Activated CD4-positive, alpha-beta memory T cell treated with anti-CD3 and anti-CD28 coated beads for 36 hours (primary cell): ENCODE measurements at regions not wholly inside any gene's neighbourhood (a gene's known extent, or its start where the extent isn't known, plus 50 kb on each side); places are given as distances from the start of the nearest gene placed in this dataset.

Experiments
- CTCF ChIA-PET: fragments of 350-600 bp; sonication (Branson Sonifier 250); formaldehyde crosslinking; loops from one replicate; lab custom pipeline; 2021; ENCODE audit warnings: antibody characterized with exemption, inconsistent platforms; lab: Charles Lee
- POLR2A ChIA-PET: fragments of 350-600 bp; sonication (Branson Sonifier 250); formaldehyde crosslinking; loops from one replicate; lab custom pipeline; 2021; ENCODE audit warnings: antibody characterized with exemption; lab: Charles Lee
- DNase-seq: peaks from one replicate; pipeline ENCODE4 v3.0.0-alpha.2; 2020
- H3K27ac Mint-ChIP-seq: one replicate; pipeline ENCODE4 v1.8.0; 2021; ENCODE audit warnings: mixed read lengths
- H3K27me3 Mint-ChIP-seq: one replicate; pipeline ENCODE4 v1.8.0; 2021; ENCODE audit warnings: mixed read lengths
- H3K36me3 Mint-ChIP-seq: one replicate; pipeline ENCODE4 v1.8.0; 2021; ENCODE audit warnings: mixed read lengths
- H3K4me1 Mint-ChIP-seq: one replicate; pipeline ENCODE4 v1.8.0; 2021; ENCODE audit warnings: low read depth, mixed read lengths
- H3K4me3 Mint-ChIP-seq: one replicate; pipeline ENCODE4 v1.8.0; 2021; ENCODE audit warnings: mild to moderate bottlenecking, mixed read lengths
- H3K9me3 Mint-ChIP-seq: one replicate; pipeline ENCODE4 v1.8.0; 2021; ENCODE audit warnings: mixed read lengths
- intact Hi-C: fragments of 100-400 bp; cut with micrococcal nuclease; formaldehyde crosslinking; loops from one replicate; pipeline ENCODE4 v1.15.1; 2023

DNA sequence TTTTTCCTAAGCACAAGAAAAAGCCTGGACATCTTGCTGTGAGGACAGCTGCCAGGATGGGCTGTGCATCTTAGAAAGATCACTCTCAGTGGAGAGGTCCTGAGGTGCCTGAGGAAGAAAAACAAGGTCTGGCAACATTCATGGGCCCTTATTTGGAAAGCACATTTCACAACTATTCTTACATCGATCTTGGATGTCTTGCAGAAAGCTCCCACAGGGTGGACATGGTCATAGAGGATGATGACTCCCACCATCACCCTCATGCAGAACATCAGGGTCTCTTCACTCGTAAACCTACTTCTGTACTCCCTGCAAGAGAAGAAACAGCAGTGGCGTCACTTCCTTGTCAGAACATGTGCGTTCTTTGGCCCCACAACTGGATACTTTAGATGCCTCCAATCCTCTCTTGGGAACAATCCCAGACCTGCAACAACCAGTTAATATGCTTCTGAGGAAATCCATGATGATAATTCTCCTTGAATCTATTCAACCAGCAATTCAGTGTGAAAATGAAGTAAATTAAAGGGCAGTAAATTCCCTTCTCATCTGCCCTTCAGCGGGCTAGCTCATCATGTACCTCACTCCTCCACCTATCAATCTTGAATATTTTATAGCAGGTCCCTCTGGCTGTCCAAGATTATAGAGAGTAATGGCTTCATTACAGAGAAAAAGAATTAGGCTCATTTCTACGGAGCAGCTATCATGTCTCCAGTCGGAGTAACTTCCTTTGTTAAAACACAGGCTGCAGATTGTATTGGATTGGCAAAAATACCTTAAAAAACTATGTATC lies 106.2 kb downstream of the CYRIA start:
- DNase-seq = no peak
- Mint-ChIP-seq H3K27ac (no peak overlapping the region), H3K27me3 (no peaks in the 10 kb centered on the region), H3K9me3 (no peaks in the 10 kb centered on the region), H3K4me1 (no peaks in the 10 kb centered on the region), H3K36me3 (no peaks in the 10 kb centered on the region), H3K4me3 (no peak overlapping the region)
- ChIA-PET POLR2A (no interaction called here), CTCF (no interaction called here)
- intact Hi-C loops = no loop called here

DNA sequence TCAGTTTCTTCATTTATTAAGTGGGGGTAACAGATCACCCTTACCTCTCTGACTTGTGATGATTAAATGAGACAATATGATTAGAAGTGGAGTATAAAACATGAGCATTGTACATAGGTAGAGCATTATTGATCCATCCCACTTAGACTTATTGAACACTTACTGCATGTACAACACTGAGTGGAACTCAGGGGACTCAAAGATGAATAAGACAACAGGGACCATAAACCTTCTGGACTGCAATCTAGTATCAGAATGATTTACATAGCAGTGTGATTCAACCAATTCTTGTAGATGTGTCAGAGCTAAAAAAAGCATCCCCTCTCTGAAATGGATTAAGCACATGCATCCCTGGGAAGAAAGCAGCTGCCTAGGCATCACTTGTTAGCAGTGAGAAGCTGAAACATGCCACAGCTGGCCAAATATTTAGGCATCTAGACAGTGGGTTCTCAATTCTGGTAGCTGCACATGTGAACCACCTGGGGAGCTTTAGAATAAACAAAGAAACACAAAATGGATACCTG lies 111.5 kb downstream of the CYRIA start:
- Mint-ChIP-seq H3K36me3 (no peaks in the 10 kb centered on the region), H3K9me3 (no peaks in the 10 kb centered on the region), H3K4me3 (no peak overlapping the region), H3K27ac (no peak overlapping the region), H3K27me3 (no peaks in the 10 kb centered on the region), H3K4me1 (no peaks in the 10 kb centered on the region)
- DNase-seq = no peak
- intact Hi-C loops = no loop called here
- ChIA-PET CTCF (interaction anchor here (1.3 kb wide), 1 partner anchor 54 kb away, joined by 6 read pairs; no protein-coding TSS in a partner anchor), POLR2A (no interaction called here)

DNA sequence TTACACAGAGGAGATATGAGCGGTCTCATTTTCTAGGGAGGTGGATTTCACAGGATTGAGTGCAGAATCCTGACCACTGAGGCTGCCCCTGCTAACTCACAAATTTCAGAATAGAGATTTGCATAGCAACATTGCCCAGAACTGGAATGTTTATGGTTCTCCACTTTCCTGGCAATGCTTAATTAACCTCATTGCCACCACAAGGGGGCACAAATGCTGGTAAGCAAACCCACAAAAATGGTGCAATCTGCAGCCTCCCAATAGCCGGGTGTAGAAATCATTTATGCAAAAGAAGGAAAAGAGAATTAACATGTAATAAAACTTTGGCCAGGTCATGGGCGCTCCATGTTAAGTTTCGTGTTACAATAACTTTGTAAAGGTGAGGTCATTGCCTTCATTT lies 112.4 kb downstream of the CYRIA start:
- no peaks in the 10 kb centered on the region for H3K36me3 Mint-ChIP-seq
- H3K4me1 Mint-ChIP-seq = no peaks in the 10 kb centered on the region
- H3K4me3 Mint-ChIP-seq = no peak overlapping the region
- no peaks in the 10 kb centered on the region for H3K27me3 Mint-ChIP-seq
- CTCF ChIA-PET = no interaction called here
- no peak for DNase-seq
- H3K9me3 Mint-ChIP-seq = no peaks in the 10 kb centered on the region
- intact Hi-C loops = loop anchor here (1.0 kb wide), 1 partner anchor 55 kb away; no protein-coding TSS in a partner anchor
- POLR2A ChIA-PET = no interaction called here
- no peak overlapping the region for H3K27ac Mint-ChIP-seq

DNA sequence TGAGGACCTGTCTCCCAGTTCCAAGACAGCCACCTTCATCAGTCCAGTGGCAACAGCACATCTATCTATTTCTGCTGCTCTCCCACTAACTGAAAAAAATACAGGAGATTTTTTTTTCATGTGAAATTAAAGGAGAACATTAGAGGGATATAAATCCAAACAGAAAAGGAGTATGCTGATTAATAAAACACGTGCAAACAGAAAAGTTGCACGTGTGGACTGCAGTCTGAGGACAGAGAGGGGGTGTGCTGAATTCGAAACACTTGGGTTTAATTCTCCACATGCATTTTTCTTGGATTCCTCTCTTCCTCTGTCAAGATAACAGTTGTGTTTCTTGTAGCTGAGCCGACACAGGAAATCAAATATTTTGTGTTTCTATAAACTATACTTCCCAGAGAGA lies 113.4 kb downstream of the CYRIA start:
- no peaks in the 10 kb centered on the region for H3K9me3 Mint-ChIP-seq
- no peak overlapping the region for H3K4me3 Mint-ChIP-seq
- ChIA-PET POLR2A (no interaction called here), CTCF (interaction anchor here (0.6 to 1.2 kb wide), 3 partner anchors 18 to 573 kb away, joined by 3 to 4 read pairs (median 4); no protein-coding TSS in a partner anchor)
- no peaks in the 10 kb centered on the region for H3K4me1 Mint-ChIP-seq
- intact Hi-C loops = no loop called here
- H3K27ac Mint-ChIP-seq = no peak overlapping the region
- H3K27me3 Mint-ChIP-seq = no peaks in the 10 kb centered on the region
- no peaks in the 10 kb centered on the region for H3K36me3 Mint-ChIP-seq
- no peak for DNase-seq

DNA sequence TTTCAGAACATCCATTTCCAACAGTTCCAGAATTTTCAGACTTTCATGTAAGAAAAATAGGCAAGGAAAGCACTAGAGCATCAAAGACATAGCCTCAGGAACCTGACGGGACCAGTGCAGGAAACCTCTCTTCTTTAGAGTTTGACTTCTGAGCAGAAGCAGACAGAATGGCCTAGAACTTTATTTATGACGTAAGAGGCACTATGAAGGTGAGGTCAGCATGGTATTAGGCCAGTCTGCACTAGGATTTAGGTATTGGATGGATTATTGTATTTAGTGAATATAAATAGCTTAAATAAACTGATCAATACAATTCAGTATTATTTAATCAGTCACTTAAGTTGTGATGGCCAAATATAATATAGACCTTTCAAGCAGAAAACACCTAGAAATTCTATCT lies 117.6 kb downstream of the CYRIA start:
- intact Hi-C loops = no loop called here
- no peak for DNase-seq
- Mint-ChIP-seq H3K4me3 (no peak overlapping the region), H3K9me3 (no peaks in the 10 kb centered on the region), H3K36me3 (no peaks in the 10 kb centered on the region), H3K27ac (no peak overlapping the region), H3K4me1 (no peaks in the 10 kb centered on the region), H3K27me3 (peaks cover 1% of the 10 kb centered on the region)
- ChIA-PET POLR2A (no interaction called here), CTCF (no interaction called here)

DNA sequence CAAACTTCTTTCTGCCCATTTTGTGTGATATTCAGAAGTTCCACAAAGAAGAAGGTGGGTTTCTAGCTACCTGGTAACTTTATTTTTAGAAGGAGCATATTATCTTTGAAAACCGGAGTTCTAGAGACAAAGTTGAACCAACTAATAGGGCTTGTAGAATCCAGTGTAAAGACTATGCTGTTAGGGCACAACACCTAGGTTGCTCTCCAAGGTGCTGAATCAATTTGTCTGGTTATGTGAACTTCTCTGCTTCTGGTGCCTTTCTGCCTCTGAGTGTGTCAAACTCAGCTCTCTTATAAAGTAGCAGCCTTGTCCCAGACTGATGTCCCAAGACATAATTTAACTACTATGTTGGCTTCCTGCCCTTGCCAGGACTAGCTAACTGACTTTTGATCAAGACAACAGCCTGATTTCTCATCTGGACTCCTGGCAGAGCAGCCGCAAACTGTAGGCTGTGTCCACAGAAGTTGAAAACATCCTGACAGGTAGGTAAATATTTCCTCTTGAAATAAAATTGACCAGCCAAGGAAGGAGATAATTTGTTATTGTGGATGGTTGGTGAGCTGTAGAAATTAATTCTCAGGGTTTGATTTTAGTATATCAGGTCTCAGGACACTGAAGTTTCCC lies 119.4 kb downstream of the CYRIA start:
- Mint-ChIP-seq H3K27me3 (peaks cover 1% of the 10 kb centered on the region), H3K4me1 (no peaks in the 10 kb centered on the region), H3K36me3 (no peaks in the 10 kb centered on the region), H3K27ac (no peak overlapping the region), H3K9me3 (no peaks in the 10 kb centered on the region), H3K4me3 (no peak overlapping the region)
- no peak for DNase-seq
- POLR2A ChIA-PET = no interaction called here
- intact Hi-C loops = no loop called here
- CTCF ChIA-PET = interaction anchor here (0.5 kb wide), 1 partner anchor 970 kb away, joined by 4 read pairs; no protein-coding TSS in a partner anchor

DNA sequence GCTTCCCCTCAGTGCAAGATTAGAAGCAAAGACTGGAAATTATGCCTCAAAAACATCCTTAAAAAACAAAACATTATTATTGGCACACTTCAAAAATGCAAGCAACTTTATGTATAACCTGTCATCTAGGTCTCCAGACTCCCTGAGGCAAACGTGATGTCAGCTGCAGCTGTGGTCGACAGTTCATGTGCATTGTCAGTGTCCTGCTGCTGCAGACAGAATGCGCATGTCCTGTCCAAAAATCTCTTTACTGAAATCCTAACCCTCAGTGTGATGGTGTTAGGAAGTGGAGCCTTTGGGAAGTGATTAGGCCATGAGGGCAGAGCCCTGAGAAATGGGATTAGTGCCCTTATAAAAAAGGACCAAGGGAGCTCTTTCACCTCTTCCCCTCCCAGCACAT lies 126.9 kb downstream of the CYRIA start:
- no peaks in the 10 kb centered on the region for H3K9me3 Mint-ChIP-seq
- no peak overlapping the region for H3K27ac Mint-ChIP-seq
- DNase-seq = no peak
- intact Hi-C loops = no loop called here
- H3K36me3 Mint-ChIP-seq = no peaks in the 10 kb centered on the region
- H3K4me1 Mint-ChIP-seq = no peaks in the 10 kb centered on the region
- POLR2A ChIA-PET = no interaction called here
- CTCF ChIA-PET = no interaction called here
- H3K27me3 Mint-ChIP-seq = peaks cover 1% of the 10 kb centered on the region
- H3K4me3 Mint-ChIP-seq = no peak overlapping the region

DNA sequence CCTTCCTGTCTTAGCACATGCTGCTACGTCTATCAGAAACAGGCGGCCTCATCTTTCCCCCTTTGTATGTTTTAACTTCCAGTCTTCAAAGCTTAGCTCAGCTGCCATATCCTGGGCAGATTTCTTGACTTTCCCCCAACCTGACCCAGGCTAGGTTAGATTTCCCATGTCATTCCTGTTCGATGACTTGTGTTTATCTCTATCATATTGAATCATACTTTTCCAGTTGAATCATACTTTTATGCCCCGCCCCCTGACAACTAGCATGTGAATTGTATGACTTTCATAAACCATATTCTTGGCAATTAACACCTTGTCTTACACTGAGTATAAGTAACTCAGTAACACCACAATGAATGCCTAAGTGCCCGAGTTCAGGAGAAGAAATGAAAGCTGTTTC lies 128.3 kb downstream of the CYRIA start:
- POLR2A ChIA-PET = no interaction called here

DNA sequence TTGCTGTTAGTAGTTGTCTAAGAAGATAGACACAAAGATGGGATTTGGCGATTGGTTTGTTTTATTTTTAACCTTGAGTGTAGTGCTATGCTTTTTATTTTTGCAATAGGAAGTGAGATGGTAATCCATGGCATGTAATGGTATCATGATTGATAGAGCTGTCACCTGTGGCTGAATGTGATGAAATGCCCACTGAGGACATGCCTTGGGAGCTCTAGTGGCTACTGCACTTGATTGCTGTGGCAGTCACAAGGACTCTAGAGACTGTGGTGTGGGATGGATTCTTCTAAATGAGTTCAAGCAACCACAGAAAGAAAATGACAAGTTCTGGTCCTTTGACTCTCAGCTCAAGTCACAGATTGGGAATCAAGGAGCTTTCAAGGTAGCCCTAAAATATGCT lies 139.4 kb downstream of the CYRIA start:
- Mint-ChIP-seq H3K9me3 (no peaks in the 10 kb centered on the region), H3K4me3 (no peak overlapping the region), H3K4me1 (no peaks in the 10 kb centered on the region), H3K27me3 (no peaks in the 10 kb centered on the region), H3K27ac (no peak overlapping the region), H3K36me3 (no peaks in the 10 kb centered on the region)
- ChIA-PET POLR2A (no interaction called here), CTCF (interaction anchor here (1.0 to 1.3 kb wide), 3 partner anchors 8 to 83 kb away, joined by 3 to 6 read pairs (median 4); no protein-coding TSS in a partner anchor)
- no peak for DNase-seq
- intact Hi-C loops = loop anchor here (10.0 kb wide), 1 partner anchor 229 kb away; no protein-coding TSS in a partner anchor

More for the DNA sequence above, 128.3 kb downstream of the CYRIA start:
- H3K4me1 Mint-ChIP-seq = no peaks in the 10 kb centered on the region
- intact Hi-C loops = no loop called here
- no peaks in the 10 kb centered on the region for H3K36me3 Mint-ChIP-seq
- DNase-seq = no peak
- H3K27ac Mint-ChIP-seq = no peak overlapping the region
- H3K4me3 Mint-ChIP-seq = no peak overlapping the region
- H3K9me3 Mint-ChIP-seq = no peaks in the 10 kb centered on the region
- H3K27me3 Mint-ChIP-seq = peaks cover 2% of the 10 kb centered on the region
- CTCF ChIA-PET = no interaction called here

DNA sequence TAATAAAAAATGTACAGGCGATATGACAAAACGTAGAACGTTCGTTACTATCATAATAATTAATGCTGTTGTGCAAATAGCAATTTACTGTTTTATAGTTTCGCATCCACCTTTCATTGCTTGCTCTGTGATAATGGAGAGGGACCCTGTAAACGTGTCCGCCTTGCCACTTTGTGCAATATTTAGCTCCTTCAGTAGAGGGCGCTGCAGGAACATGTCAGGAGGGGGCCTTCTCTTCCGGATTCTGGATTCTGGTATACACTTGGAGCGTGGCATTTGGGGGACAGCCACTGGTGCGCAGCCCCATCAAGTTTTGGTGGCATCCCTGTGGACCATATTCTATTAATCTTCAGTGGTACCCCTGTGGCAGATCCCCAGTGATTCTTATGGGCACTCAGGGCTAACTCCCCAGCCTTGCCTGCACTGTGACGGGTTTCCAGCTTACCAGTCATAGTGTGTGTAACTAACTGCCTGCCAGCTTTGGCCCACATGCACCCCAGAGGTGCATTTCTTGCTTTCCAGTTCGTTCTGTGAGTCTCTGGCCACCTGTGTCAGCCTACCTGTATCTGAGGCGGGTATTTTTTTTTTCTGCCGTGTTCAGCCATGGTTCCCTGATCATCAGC lies 140.3 kb downstream of the CYRIA start:
- no peaks in the 10 kb centered on the region for H3K27me3 Mint-ChIP-seq
- no peak overlapping the region for H3K4me3 Mint-ChIP-seq
- no peaks in the 10 kb centered on the region for H3K9me3 Mint-ChIP-seq
- H3K4me1 Mint-ChIP-seq = no peaks in the 10 kb centered on the region
- DNase-seq = peak; percentile 29
- H3K27ac Mint-ChIP-seq = no peak overlapping the region
- POLR2A ChIA-PET = no interaction called here
- H3K36me3 Mint-ChIP-seq = no peaks in the 10 kb centered on the region
- intact Hi-C loops = loop anchor here (10.0 kb wide), 1 partner anchor 229 kb away; no protein-coding TSS in a partner anchor
- CTCF ChIA-PET = interaction anchor here (0.6 to 1.3 kb wide), 3 partner anchors 8 to 83 kb away, joined by 3 to 4 read pairs (median 3); no protein-coding TSS in a partner anchor

DNA sequence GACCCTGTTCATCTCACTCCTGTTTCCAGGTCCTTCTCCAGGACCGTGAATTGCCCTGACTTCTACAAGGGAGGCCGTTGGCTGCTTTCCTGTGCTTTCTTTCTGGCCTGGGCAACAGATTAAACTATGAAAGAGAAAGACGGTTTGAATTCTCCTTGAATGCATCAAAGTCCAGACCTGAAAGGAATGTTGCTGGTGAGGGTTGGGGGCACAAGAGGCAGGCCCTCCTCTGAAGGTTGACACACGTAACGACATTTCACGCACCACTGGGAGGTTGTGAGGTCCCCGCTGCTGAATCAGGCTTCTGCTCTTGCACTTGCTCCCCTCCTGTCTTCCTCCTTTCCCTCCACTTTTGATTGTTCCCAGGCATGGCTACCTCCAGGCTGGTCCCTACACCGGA lies 141.9 kb downstream of the CYRIA start:
- intact Hi-C loops = loop anchor here (10.0 kb wide), 1 partner anchor 231 kb away; no protein-coding TSS in a partner anchor
- H3K36me3 Mint-ChIP-seq = no peaks in the 10 kb centered on the region
- H3K4me3 Mint-ChIP-seq = no peak overlapping the region
- no peaks in the 10 kb centered on the region for H3K4me1 Mint-ChIP-seq
- H3K9me3 Mint-ChIP-seq = no peaks in the 10 kb centered on the region
- POLR2A ChIA-PET = no interaction called here
- CTCF ChIA-PET = interaction anchor here (1.5 kb wide), 1 partner anchor 233 kb away, joined by 5 read pairs; no protein-coding TSS in a partner anchor
- DNase-seq = no peak
- H3K27ac Mint-ChIP-seq = no peak overlapping the region
- H3K27me3 Mint-ChIP-seq = no peaks in the 10 kb centered on the region
